ENCODE measurements at regions not wholly inside any gene's neighbourhood (a gene's known extent, or its start where the extent isn't known, plus 50 kb on each side); places are given as distances from the start of the nearest gene placed in this dataset.

- H3K79me1 ChIP-seq (ENCODE audit: low read depth in 1 of 2, low read length in 2 of 2): no peaks in the 10 kb centered on the region
- no peak overlapping the region for H2BK5ac ChIP-seq (ENCODE audit: low read depth, low read length, poor library complexity, severe bottlenecking)
- no peaks in the 10 kb centered on the region for H4K20me1 ChIP-seq (ENCODE audit: insufficient read depth, low read length)
- no peak overlapping the region for H3K56ac ChIP-seq (ENCODE audit: extremely low read depth, insufficient read depth, low read length)
- DNase-seq (no peak), ATAC-seq (ENCODE audit: low read depth) (no peak)
- H2AFZ ChIP-seq (replicated peaks; ENCODE audit: low read length, poor library complexity): no peak overlapping the region
- intact Hi-C loops (cut with micrococcal nuclease) (no loop called here), in situ Hi-C loops (cut with MboI; ENCODE audit: low sequenced_read_pairs) (no loop called here), dilution Hi-C loops (cut with HindIII; ENCODE audit: low sequenced_read_pairs, unreplicated experiment) (no loop called here)
- H3K9me1 ChIP-seq (ENCODE audit: insufficient read depth, low read length): no peaks in the 10 kb centered on the region
- no TSS peak for BruUV-seq (replicated peaks)
- H3K4me1 ChIP-seq (ENCODE audit: control insufficient read depth, insufficient read depth, low read length): no peaks in the 10 kb centered on the region
- peaks cover 8% of the 10 kb centered on the region; the same call in 1 of the 2 replicates for H3K9me3 ChIP-seq (ENCODE audit: control insufficient read depth, insufficient read depth, low read length)
- H3K36me3 ChIP-seq (ENCODE audit: control insufficient read depth, insufficient read depth, low read length): no peaks in the 10 kb centered on the region
- H2AK9ac ChIP-seq (replicated peaks; ENCODE audit: low read depth, low read length, poor library complexity): no peak overlapping the region
- H3K4me2 ChIP-seq (ENCODE audit: low read depth, low read length): no peak overlapping the region
- no peak overlapping the region for H4K8ac ChIP-seq (ENCODE audit: low read depth in 2 of 2, low read length in 2 of 2)
- H2BK15ac ChIP-seq (ENCODE audit: low read depth, low read length): no peak overlapping the region
- no peak overlapping the region for H3K4me3 ChIP-seq (ENCODE audit: insufficient read depth, low read depth, low read length)
- no peak overlapping the region for H4K5ac ChIP-seq (ENCODE audit: low read depth, low read length)
- H3K27ac ChIP-seq (ENCODE audit: insufficient read depth, low read length): no peak overlapping the region
- H3K9ac ChIP-seq (ENCODE audit: low read depth, low read length): no peak overlapping the region
- no peak overlapping the region for H3K23ac ChIP-seq (ENCODE audit: low read depth, low read length)
- H3K4ac ChIP-seq (ENCODE audit: low read depth, low read length): no peak overlapping the region
- WGBS, 2 experiments (ENCODE audit: extremely low coverage in 2 of 2, insufficient read length in 1 of 2): 92% methylated on average over 2 of the region's 27 CpGs; no CpG with 5 or more reads in 1 of the 2 experiments
- H2BK20ac ChIP-seq (ENCODE audit: low read depth, low read length): no peak overlapping the region
- ChIA-PET CTCF (no interaction called here), POLR2A (ENCODE audit: unreplicated experiment) (no interaction called here)
- H3K14ac ChIP-seq (replicated peaks; ENCODE audit: low read depth, low read length): no peak overlapping the region
- no peak overlapping the region for H2AK5ac ChIP-seq (ENCODE audit: low read depth, low read length)
- H2BK120ac ChIP-seq (ENCODE audit: low read depth, low read length): no peak overlapping the region
- H3K27me3 ChIP-seq (ENCODE audit: control insufficient read depth, insufficient read depth, low read length): no peaks in the 10 kb centered on the region
- no peak overlapping the region for H3K18ac ChIP-seq (ENCODE audit: low read depth, low read length)
- TF ChIP-seq POLR2A (IDR thresholded peaks at IDR 0.05; ENCODE audit: low read depth, low read length) (no peak), NFE2L2 (IDR thresholded peaks at IDR 0.05; ENCODE audit: low read depth, low read length) (no peak), CHD1 (IDR thresholded peaks at IDR 0.05; ENCODE audit: low read depth, low read length) (no peak), RFX5 (IDR thresholded peaks at IDR 0.05; ENCODE audit: low read depth, low read length) (no peak), CEBPB (IDR thresholded peaks at IDR 0.05; ENCODE audit: low read depth, low read length) (no peak), MAZ (IDR thresholded peaks at IDR 0.05; ENCODE audit: borderline replicate concordance, low read depth, low read length) (no peak), SMC3 (IDR thresholded peaks at IDR 0.05; ENCODE audit: low read depth, low read length) (no peak), ELK1 (IDR thresholded peaks at IDR 0.05; ENCODE audit: borderline replicate concordance, low read depth, low read length) (no peak), MXI1 (IDR thresholded peaks at IDR 0.05; ENCODE audit: borderline replicate concordance, low read depth, low read length) (no peak), BHLHE40 (IDR thresholded peaks at IDR 0.05; ENCODE audit: low read depth, low read length) (no peak), MAFK (IDR thresholded peaks at IDR 0.05; ENCODE audit: low read depth, low read length) (no peak), RAD21 (IDR thresholded peaks at IDR 0.05; ENCODE audit: low read length) (no peak), CTCF (conservative IDR thresholded peaks at IDR 0.05; ENCODE audit: low read depth, low read length) (no peak), USF2 (IDR thresholded peaks at IDR 0.05; ENCODE audit: low read depth, low read length) (no peak), RCOR1 (IDR thresholded peaks at IDR 0.05; ENCODE audit: insufficient replicate concordance, low read length) (no peak), FOS (IDR thresholded peaks at IDR 0.05; ENCODE audit: low read depth, low read length) (no peak)
- no peak overlapping the region for H4K91ac ChIP-seq (ENCODE audit: insufficient read depth, low read depth, low read length)
Measured at GRCh38 chr4:189664693-189665250, 275.9 kb upstream of the FRG1 start.

All from IMR-90 (cell line).